HG03280 (cell line): ENCODE measurements at regions not wholly inside any gene's neighbourhood (a gene's known extent, or its start where the extent isn't known, plus 50 kb on each side); places are given as distances from the start of the nearest gene placed in this dataset.
"Not testable (repeated sequence)": the region's sequence is repeated elsewhere in the genome, so short reads cannot be mapped to it uniquely, and the experiment has no call there.

Experiments
- ATAC-seq: cut with Tn5 transposase; IDR thresholded peaks from one replicate; pipeline ENCODE4 v1.9.1; 2021; ENCODE audit warnings: mild to moderate bottlenecking, moderate library complexity; ENCODE audit not compliant: unreplicated experiment

DNA sequence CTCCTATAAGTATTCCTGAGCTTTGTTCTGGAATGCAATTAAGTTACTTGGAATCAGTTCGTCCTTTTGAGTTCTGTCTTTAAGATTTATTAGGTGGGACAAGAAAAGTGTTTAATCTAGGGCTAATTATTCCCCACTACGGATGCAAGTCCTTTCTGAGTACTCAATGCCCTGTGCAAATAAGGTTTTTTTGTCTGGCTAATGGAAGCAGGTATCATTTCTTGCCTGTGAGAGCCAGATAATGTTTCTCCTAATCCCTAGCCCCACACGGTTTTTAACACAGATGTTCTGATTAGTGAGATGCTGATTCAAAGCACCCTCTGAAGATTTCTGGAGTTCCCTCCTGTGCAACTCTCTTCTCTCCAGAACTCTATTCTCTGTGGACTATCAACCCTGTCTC lies 296.6 kb upstream of the PRICKLE1 start:
- ATAC-seq = no peak

DNA sequence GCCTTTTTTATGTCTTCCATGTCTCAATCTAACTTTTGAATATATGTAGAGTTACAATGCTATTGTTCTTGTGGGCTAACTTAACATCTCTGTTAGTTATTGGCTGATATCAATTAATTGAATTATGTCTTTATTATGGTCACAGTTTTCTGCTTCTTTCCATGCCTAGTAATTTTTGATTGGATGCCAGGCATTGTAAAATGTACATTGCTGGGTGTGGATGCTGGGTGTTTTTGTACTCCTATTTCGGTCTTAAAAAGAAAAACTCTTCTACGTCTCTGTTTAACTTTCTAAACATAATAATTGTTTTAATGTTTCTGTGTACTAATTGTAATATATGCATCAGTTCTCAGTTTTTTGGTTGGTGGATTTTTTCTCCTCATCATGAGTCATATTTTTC lies 296.1 kb upstream of the PRICKLE1 start:
- no peak for ATAC-seq

DNA sequence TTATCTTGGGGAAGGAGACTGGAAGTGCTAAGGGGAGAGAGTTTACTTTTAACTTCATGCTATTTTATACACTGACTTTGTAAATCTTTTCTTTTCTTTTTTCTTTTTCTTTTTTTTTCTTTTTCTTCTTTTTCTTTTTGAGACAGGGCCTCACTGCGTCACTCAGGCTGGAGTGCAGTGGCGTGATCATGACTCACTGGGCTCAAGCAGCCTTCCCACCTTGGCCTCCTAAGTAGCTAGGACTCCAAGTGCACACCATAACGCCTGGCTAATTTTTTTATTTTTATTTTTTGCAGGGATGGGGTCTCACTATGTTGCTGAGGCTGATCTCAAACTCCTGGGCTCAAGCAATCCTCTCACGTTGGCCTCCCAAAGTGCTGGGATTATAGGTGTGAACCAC lies 294.6 kb upstream of the PRICKLE1 start:
- ATAC-seq = no peak

DNA sequence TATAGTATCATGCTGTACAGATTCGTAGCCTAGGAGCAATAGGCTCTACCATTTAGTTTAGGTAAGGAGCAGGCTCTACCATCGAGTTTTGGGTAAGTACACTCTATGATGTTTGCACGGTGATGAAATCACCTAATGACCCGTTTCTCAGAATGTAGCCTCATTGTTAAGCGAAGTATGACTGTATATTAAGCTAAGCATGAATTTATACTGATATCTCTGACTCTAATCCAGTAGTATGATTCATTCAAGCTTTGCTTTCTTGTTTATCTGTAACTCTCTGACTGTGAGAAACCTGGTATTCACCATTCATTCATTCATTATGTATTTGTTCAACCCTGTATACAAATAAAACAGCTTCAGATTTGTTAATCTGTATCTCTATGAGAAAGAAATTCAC lies 283.9 kb upstream of the PRICKLE1 start:
- ATAC-seq = no peak

DNA sequence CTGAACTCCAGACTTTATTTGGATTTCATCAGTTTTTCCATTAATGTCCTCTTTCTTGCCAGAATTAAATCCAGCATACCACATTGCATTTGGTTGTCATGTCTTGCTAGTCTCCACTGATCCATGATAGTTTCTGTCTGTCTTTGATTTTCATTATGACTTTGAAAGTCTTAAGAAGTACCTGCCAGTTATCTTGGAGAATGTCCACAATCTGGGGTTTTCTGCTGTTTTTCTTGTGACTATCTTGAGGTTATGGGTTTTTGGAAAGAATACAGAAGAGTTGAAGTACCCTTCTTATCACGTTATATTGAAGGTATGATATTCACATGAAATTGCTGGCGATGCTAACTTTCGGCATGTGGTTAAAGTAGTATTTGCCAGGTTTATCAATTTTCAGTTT lies 282.3 kb upstream of the PRICKLE1 start:
- no peak for ATAC-seq

DNA sequence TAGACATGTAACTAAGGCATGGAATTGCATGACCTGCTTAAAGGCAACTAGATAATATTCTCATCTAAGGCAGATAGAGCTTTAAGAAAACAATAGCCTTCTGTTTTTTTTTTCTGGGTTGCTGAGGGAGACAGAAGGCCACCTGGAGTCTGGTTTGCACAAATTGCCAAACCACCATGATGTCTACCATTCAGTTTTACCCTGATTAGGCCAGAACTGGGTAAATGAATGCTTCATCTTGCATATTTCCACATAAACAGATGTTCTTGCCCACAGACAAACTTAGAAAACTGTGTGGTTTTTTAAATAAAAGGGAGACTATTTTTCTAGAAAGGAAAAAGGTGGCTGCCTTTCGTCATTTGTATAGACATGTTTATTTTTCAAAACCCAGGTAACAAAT lies 278.7 kb upstream of the PRICKLE1 start:
- no peak for ATAC-seq

DNA sequence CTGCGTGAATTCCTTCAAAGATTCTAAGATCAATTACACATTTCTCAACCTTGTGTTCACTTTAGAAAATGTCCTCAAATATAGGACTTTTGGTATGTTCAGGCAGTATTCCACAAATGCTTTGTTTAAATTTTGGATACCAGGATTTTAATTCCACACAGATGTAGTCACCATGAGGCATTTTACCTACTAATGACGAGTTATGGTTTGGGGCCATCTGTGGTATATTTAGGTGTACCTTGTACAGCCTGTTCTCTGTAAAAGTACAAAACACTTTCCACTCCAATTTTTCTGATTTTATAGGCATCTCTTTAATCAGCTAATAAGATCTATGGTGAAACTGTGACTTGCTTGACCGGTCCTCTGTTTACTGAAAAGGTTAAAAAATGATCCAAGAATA lies 275.7 kb upstream of the PRICKLE1 start:
- no peak for ATAC-seq

- ATAC-seq = no peak
Observed at GRCh38 chr12:42862055-42862454, 272.5 kb upstream of the PRICKLE1 start.

- not testable (repeated sequence) for ATAC-seq
Observed at GRCh38 chr12:42860331-42860730, 270.8 kb upstream of the PRICKLE1 start.

DNA sequence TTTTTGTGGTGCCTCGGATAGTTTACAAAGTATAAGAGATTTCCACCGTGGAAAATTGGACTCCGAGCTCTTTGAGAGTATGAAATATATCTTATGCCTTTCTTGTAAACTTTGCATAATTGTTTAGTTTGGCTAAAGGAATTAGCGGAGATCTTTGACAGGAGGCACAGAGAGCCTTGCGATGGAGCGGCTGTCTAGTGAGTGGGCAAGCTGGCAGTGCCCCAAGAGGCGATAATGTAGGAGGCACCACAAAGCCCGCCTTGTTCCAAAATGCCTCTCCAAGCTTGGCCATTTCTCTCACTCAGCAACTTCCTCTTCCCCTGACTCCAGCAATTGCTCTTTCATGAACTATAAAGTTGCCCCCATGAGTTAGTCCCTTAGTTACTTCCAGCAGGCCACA lies 270.1 kb upstream of the PRICKLE1 start:
- no peak for ATAC-seq

- ATAC-seq = no peak
Observed at GRCh38 chr12:42857106-42857505, 267.6 kb upstream of the PRICKLE1 start.

- ATAC-seq = no peak
Observed at GRCh38 chr12:42855362-42855950, 265.9 kb upstream of the PRICKLE1 start.

- no peak for ATAC-seq
Observed at GRCh38 chr12:42854826-42855225, 265.3 kb upstream of the PRICKLE1 start.

DNA sequence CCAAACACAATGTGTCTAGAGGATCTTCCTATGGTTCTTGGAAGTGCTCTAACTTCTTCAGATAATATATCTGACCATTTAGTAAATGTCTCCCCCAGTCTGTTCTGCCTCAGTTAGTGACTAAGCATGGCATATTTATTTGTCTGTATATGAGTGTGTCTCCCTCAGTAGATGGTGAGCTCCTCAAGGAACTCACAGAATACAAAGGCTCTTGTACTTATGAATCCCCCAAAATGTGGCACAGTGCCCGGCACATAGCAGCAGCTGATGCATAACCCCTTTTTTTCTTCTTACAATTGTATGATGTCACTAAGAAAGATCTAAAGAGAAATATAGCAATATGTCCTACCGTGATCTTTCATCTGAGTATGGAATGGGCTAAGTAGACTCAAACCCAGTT lies 264.7 kb upstream of the PRICKLE1 start:
- no peak for ATAC-seq

- no peak for ATAC-seq
Observed at GRCh38 chr12:42853370-42854140, 264.0 kb upstream of the PRICKLE1 start.

DNA sequence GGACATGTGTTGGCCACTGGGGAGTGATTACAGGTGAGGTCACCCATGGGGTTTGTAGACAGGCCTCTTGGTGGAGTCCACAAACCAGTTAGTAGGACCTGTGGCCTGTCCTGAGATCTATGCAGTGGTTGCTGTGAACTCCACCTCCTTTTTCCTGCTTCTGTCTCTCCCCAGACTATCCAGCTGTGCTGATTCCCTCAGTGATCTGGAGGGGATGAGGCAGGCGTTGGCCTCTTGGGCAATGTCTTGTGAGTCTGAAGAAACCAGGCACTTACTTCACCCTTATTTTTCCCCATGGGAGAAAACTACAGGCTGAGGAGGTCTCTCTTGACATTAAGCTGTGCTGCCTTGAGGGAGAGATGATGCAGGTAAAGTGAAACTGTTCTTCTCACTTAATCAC lies 257.2 kb upstream of the PRICKLE1 start:
- ATAC-seq = no peak

DNA sequence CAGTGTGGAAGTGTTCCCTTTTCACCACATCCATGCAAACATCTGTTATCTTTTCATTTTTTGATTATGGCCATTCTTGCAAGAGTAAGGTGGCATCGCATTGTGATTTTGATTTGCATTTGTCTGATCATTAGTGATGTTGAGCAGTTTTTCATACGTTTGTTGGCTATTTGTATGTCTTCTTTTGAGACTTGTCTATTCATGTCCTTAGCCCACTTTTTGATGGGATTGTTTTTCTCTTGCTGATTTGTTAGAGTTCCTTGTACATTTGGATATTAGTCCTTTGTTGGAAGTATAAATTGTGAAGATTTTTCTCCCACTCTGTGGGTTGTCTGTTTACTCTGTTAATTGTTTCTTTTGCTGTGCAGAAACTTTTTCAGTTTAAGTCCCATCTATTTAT lies 244.5 kb upstream of the PRICKLE1 start:
- no peak for ATAC-seq

DNA sequence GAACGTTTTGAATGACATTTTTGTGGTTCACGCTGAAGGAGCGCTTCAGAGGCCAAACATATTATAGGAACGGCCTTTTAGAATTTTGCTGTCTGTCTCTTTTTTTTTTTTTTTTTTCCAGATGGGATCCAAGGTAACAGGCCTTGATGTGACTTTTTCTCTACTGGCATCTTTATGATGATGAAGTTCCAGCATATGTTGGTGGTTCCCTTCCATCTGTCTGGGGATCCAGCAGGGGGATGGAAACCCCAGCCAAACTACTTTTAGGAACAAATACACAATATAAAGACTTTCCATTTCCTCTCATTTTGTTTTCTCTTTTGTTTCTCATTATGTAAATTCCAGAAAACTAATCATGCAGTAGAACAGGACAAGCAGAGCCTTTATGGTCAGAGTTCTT lies 239.3 kb upstream of the PRICKLE1 start:
- ATAC-seq = no peak

GRCh38 chr12:42824327-42824726 lies 234.8 kb upstream of the PRICKLE1 start:
- ATAC-seq = no peak

- ATAC-seq = no peak
Observed at GRCh38 chr12:42823679-42824078, 234.1 kb upstream of the PRICKLE1 start.

DNA sequence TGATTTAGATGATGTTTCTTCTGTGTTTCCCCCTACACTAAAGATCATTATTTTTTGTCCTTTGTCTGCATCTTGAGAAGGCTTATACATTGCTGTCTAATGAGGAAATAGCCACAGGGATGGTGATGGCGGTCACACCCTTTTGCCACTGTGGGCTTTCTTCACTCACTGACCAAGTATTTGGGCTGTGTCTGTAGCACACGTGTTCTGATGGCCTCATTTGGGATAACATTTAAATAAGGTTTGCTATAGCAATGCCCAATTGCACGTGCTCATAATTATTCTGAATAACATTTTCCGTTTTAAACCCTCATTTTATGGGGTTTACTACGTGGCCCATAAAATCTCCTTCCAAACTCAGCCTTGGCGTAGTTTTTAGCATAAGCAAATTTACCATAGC lies 230.3 kb upstream of the PRICKLE1 start:
- no peak for ATAC-seq

- ATAC-seq = no peak
Observed at GRCh38 chr12:42815068-42815467, 225.5 kb upstream of the PRICKLE1 start.

- no peak for ATAC-seq
Observed at GRCh38 chr12:42812871-42813270, 223.3 kb upstream of the PRICKLE1 start.
